Endothelial cell (in vitro differentiated cells): ENCODE measurements at regions not wholly inside any gene's neighbourhood (a gene's known extent, or its start where the extent isn't known, plus 50 kb on each side); places are given as distances from the start of the nearest gene placed in this dataset.

Experiments
- DNase-seq: peaks from one replicate; pipeline ENCODE4 v3.0.0; 2021; ENCODE audit warnings: low spot score
- H3K27ac Mint-ChIP-seq: one replicate; pipeline ENCODE4 v1.8.0; 2021; ENCODE audit warnings: mixed read lengths, inconsistent platforms; ENCODE audit not compliant: unreplicated experiment
- H3K27me3 Mint-ChIP-seq: one replicate; pipeline ENCODE4 v1.8.0; 2021; ENCODE audit warnings: mild to moderate bottlenecking, moderate library complexity, mixed read lengths, inconsistent platforms; ENCODE audit not compliant: unreplicated experiment
- H3K36me3 Mint-ChIP-seq: one replicate; pipeline ENCODE4 v1.8.0; 2021; ENCODE audit warnings: mild to moderate bottlenecking, low read depth, mixed read lengths, inconsistent platforms; ENCODE audit not compliant: unreplicated experiment
- H3K4me1 Mint-ChIP-seq: one replicate; pipeline ENCODE4 v1.8.0; 2021; ENCODE audit warnings: mild to moderate bottlenecking, mixed read lengths, inconsistent platforms; ENCODE audit not compliant: unreplicated experiment
- H3K4me3 Mint-ChIP-seq: one replicate; pipeline ENCODE4 v1.8.0; 2021; ENCODE audit warnings: mild to moderate bottlenecking, mixed read lengths, inconsistent platforms; ENCODE audit not compliant: unreplicated experiment
- H3K9me3 Mint-ChIP-seq: one replicate; pipeline ENCODE4 v1.8.0; 2021; ENCODE audit warnings: mixed read lengths, inconsistent platforms; ENCODE audit not compliant: unreplicated experiment
- CTCF ChIP-seq: fragments of 200-600 bp; sonication (generic); IDR thresholded peaks from one replicate; pipeline ENCODE4 v1.5.0; 2021; ENCODE audit warnings: antibody characterized with exemption; ENCODE audit not compliant: unreplicated experiment

- TF ChIP-seq CTCF = no peak
- Mint-ChIP-seq H3K4me1 (no peaks in the 10 kb centered on the region), H3K27me3 (no peaks in the 10 kb centered on the region), H3K36me3 (no peaks in the 10 kb centered on the region), H3K9me3 (no peaks in the 10 kb centered on the region), H3K27ac (no peak overlapping the region), H3K4me3 (no peak overlapping the region)
- DNase-seq = no peak
Observed at GRCh38 chr5:112612663-112613062, 125.0 kb upstream of the APC start.

GRCh38 chr5:112614285-112614684, 123.4 kb upstream of the APC start:
- Mint-ChIP-seq H3K4me1 (no peaks in the 10 kb centered on the region), H3K9me3 (no peaks in the 10 kb centered on the region), H3K27ac (no peak overlapping the region), H3K36me3 (no peaks in the 10 kb centered on the region), H3K4me3 (no peak overlapping the region), H3K27me3 (no peaks in the 10 kb centered on the region)
- TF ChIP-seq CTCF = no peak
- no peak for DNase-seq

GRCh38 chr5:112614986-112615385, 122.7 kb upstream of the APC start:
- Mint-ChIP-seq H3K27me3 (no peaks in the 10 kb centered on the region), H3K36me3 (no peaks in the 10 kb centered on the region), H3K9me3 (no peaks in the 10 kb centered on the region), H3K27ac (no peak overlapping the region), H3K4me3 (no peak overlapping the region), H3K4me1 (no peaks in the 10 kb centered on the region)
- DNase-seq = no peak
- no peak for TF ChIP-seq CTCF

GRCh38 chr5:112616812-112617547, 120.7 kb upstream of the APC start:
- Mint-ChIP-seq H3K4me1 (no peaks in the 10 kb centered on the region), H3K27ac (no peak overlapping the region), H3K27me3 (no peaks in the 10 kb centered on the region), H3K9me3 (no peaks in the 10 kb centered on the region), H3K36me3 (no peaks in the 10 kb centered on the region), H3K4me3 (no peak overlapping the region)
- DNase-seq = no peak
- no peak for TF ChIP-seq CTCF

GRCh38 chr5:112625246-112625645, 112.4 kb upstream of the APC start:
- Mint-ChIP-seq H3K27ac (no peak overlapping the region), H3K36me3 (no peaks in the 10 kb centered on the region), H3K4me3 (no peak overlapping the region), H3K27me3 (peaks cover 2% of the 10 kb centered on the region), H3K9me3 (no peaks in the 10 kb centered on the region), H3K4me1 (no peaks in the 10 kb centered on the region)
- no peak for DNase-seq
- TF ChIP-seq CTCF = no peak
